ENCODE measurements at regions not wholly inside any gene's neighbourhood (a gene's known extent, or its start where the extent isn't known, plus 50 kb on each side); places are given as distances from the start of the nearest gene placed in this dataset.

DNA sequence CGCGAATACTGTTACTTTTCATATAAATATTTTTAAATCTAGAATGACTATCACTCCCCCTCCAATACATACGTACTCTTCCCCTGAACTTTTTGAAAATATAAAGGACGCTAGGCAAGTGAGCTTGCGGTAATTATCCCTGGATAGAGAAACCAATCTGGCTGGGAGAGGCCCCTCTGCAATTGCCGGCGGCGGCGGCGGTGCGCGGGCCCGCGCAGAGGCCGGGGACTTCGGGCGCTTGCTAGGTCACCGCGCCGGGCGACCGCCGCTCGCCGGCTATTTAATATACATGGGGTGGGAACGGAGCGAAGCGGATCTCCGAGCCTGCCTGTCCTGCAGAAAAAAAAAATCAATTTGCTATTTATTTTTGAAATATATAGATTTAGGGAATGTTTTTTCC, 416.3 kb upstream of the ESRRG start:
- H3K4me1 ChIP-seq (replicated peaks in 1 of 2; ENCODE audit: control insufficient read depth in 2 of 2, insufficient read depth in 2 of 2, low read length in 2 of 2), result no peaks in the 10 kb centered on the region
- H3K4me3 ChIP-seq, result no peak overlapping the region
- no peaks in the 10 kb centered on the region for H3K79me2 ChIP-seq (ENCODE audit: control insufficient read depth, insufficient read depth, low read length)
- no TSS peak for BruUV-seq (replicated peaks)
- FAIRE-seq (no peak), DNase-seq (ENCODE audit: extremely low read depth in 1 of 4, low spot score in 3 of 4) (no peak), ATAC-seq (no peak)
- 17% methylated on average over 22 of the region's 29 CpGs for WGBS (ENCODE audit: insufficient coverage, low coverage, missing lambda C conversion rate)
- POLR2A ChIA-PET, result no interaction called here
- no peak overlapping the region for H3K9ac ChIP-seq (ENCODE audit: insufficient read depth in 1 of 2, low read depth in 2 of 2, low read length in 2 of 2)
- CTCF ChIA-PET (ENCODE audit: low intra/inter-chr PET ratio), result no interaction called here
- H4K20me1 ChIP-seq (replicated peaks; ENCODE audit: control insufficient read depth, insufficient read depth, low read length), result no peaks in the 10 kb centered on the region
- no peaks in the 10 kb centered on the region for H3K9me1 ChIP-seq (ENCODE audit: control insufficient read depth, insufficient read depth, low read length)
- H3K27ac ChIP-seq (ENCODE audit: extremely low read depth, low read depth, low read length), result no peak overlapping the region
- intact Hi-C loops (cut with micrococcal nuclease), result no loop called here
- H3K9me3 ChIP-seq (replicated peaks; ENCODE audit: control insufficient read depth, insufficient read depth, low read depth, low read length), result no peaks in the 10 kb centered on the region
- in situ Hi-C loops (cut with MboI), result no loop called here
- H3K36me3 ChIP-seq (ENCODE audit: control insufficient read depth, insufficient read depth, low read length), result no peaks in the 10 kb centered on the region
- H3K4me2 ChIP-seq (ENCODE audit: insufficient read depth, low read length), result no peak overlapping the region
- no peaks in the 10 kb centered on the region; a peak in 1 of 5 replicates for H3K27me3 ChIP-seq (ENCODE audit: control insufficient read depth in 2 of 2, insufficient read depth in 2 of 2, low read length in 2 of 2)
- no peak overlapping the region for H2AFZ ChIP-seq (ENCODE audit: low read depth, low read length)
- TF ChIP-seq NFIC (IDR thresholded peaks at IDR 0.05) (no peak), BRD9 (IDR thresholded peaks at IDR 0.05; ENCODE audit: low read depth, partially characterized antibody) (no peak), COPS2 (conservative IDR thresholded peaks at IDR 0.05) (no peak), PHF8 (IDR thresholded peaks at IDR 0.05; ENCODE audit: borderline replicate concordance, low read length) (no peak), FOXJ2 (tag; IDR thresholded peaks at IDR 0.05) (no peak), E2F3 (CRISPR knock-in tag; IDR thresholded peaks at IDR 0.05) (no peak), ZFP36 (IDR thresholded peaks at IDR 0.05; ENCODE audit: low read depth, low read length, partially characterized antibody) (no peak), RBFOX2 (IDR thresholded peaks at IDR 0.05; ENCODE audit: low read depth, low read length) (no peak), MAZ (CRISPR knock-in tag; conservative IDR thresholded peaks at IDR 0.05 in 1 of 2, IDR thresholded peaks at IDR 0.05 in 1 of 2) (no peak), CHD4 (IDR thresholded peaks at IDR 0.05; ENCODE audit: insufficient read depth, insufficient replicate concordance, low read depth, low read length, poor library complexity, severe bottlenecking) (no peak), ZNF717 (CRISPR knock-in tag; IDR thresholded peaks at IDR 0.05) (no peak)
- TF ChIP-seq, protein P1, sequence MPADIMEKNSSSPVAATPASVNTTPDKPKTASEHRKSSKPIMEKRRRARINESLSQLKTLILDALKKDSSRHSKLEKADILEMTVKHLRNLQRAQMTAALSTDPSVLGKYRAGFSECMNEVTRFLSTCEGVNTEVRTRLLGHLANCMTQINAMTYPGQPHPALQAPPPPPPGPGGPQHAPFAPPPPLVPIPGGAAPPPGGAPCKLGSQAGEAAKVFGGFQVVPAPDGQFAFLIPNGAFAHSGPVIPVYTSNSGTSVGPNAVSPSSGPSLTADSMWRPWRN (IDR thresholded peaks at IDR 0.05; ENCODE audit: low read depth), result no peak
- TF ChIP-seq, protein P2, sequence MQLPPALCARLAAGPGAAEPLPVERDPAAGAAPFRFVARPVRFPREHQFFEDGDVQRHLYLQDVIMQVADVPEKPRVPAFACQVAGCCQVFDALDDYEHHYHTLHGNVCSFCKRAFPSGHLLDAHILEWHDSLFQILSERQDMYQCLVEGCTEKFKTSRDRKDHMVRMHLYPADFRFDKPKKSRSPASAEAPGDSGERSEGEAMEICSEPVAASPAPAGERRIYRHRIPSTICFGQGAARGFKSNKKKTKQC (CRISPR knock-in tag; IDR thresholded peaks at IDR 0.05), result no peak
- TF ChIP-seq, protein P3, sequence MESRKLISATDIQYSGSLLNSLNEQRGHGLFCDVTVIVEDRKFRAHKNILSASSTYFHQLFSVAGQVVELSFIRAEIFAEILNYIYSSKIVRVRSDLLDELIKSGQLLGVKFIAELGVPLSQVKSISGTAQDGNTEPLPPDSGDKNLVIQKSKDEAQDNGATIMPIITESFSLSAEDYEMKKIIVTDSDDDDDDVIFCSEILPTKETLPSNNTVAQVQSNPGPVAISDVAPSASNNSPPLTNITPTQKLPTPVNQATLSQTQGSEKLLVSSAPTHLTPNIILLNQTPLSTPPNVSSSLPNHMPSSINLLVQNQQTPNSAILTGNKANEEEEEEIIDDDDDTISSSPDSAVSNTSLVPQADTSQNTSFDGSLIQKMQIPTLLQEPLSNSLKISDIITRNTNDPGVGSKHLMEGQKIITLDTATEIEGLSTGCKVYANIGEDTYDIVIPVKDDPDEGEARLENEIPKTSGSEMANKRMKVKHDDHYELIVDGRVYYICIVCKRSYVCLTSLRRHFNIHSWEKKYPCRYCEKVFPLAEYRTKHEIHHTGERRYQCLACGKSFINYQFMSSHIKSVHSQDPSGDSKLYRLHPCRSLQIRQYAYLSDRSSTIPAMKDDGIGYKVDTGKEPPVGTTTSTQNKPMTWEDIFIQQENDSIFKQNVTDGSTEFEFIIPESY (CRISPR knock-in tag; IDR thresholded peaks at IDR 0.05), result no peak
- TF ChIP-seq, protein P4, sequence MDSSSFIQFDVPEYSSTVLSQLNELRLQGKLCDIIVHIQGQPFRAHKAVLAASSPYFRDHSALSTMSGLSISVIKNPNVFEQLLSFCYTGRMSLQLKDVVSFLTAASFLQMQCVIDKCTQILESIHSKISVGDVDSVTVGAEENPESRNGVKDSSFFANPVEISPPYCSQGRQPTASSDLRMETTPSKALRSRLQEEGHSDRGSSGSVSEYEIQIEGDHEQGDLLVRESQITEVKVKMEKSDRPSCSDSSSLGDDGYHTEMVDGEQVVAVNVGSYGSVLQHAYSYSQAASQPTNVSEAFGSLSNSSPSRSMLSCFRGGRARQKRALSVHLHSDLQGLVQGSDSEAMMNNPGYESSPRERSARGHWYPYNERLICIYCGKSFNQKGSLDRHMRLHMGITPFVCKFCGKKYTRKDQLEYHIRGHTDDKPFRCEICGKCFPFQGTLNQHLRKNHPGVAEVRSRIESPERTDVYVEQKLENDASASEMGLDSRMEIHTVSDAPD (CRISPR knock-in tag; IDR thresholded peaks at IDR 0.05), result no peak
- TF ChIP-seq, protein P5, sequence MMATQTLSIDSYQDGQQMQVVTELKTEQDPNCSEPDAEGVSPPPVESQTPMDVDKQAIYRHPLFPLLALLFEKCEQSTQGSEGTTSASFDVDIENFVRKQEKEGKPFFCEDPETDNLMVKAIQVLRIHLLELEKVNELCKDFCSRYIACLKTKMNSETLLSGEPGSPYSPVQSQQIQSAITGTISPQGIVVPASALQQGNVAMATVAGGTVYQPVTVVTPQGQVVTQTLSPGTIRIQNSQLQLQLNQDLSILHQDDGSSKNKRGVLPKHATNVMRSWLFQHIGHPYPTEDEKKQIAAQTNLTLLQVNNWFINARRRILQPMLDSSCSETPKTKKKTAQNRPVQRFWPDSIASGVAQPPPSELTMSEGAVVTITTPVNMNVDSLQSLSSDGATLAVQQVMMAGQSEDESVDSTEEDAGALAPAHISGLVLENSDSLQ (IDR thresholded peaks at IDR 0.05), result no peak
